NT2/D1 (cell line): ENCODE measurements at regions not wholly inside any gene's neighbourhood (a gene's known extent, or its start where the extent isn't known, plus 50 kb on each side); places are given as distances from the start of the nearest gene placed in this dataset.
"Not testable (repeated sequence)": the region's sequence is repeated elsewhere in the genome, so short reads cannot be mapped to it uniquely, and the experiment has no call there.

Source experiments
- DNase-seq: peaks from one replicate; pipeline ENCODE4 v3.0.0-alpha.2; 2011; ENCODE audit warnings: low read depth, low spot score
- H3K27me3 ChIP-seq: 2 replicates; pipeline ENCODE4 v1.6.0; 2011; ENCODE audit warnings: mild to moderate bottlenecking; ENCODE audit not compliant: insufficient read length, insufficient read depth
- H3K36me3 ChIP-seq: 2 replicates; pipeline ENCODE4 v1.6.1; 2011; ENCODE audit warnings: mild to moderate bottlenecking, low read length, mixed read lengths; ENCODE audit not compliant: insufficient read depth, insufficient read length
- H3K4me1 ChIP-seq: 2 replicates; pipeline ENCODE4 v1.5.1; 2011; ENCODE audit not compliant: insufficient read depth, insufficient read length
- H3K4me3 ChIP-seq: 2 replicates; pipeline ENCODE4 v1.5.1; 2011; ENCODE audit warnings: low read depth; ENCODE audit not compliant: insufficient read length
- H3K9ac ChIP-seq: 2 replicates; pipeline ENCODE4 v1.6.0; 2011; ENCODE audit warnings: low read depth; ENCODE audit not compliant: insufficient read length
- H3K9me3 ChIP-seq: 2 replicates; pipeline ENCODE4 v1.5.1; 2011; ENCODE audit warnings: mild to moderate bottlenecking, low read length; ENCODE audit not compliant: insufficient read depth
- SUZ12 ChIP-seq: IDR thresholded peaks from 2 replicates; pipeline ENCODE4 v1.6.1; 2011; ENCODE audit not compliant: insufficient read length, insufficient read depth; ENCODE audit errors: extremely low read depth
- YY1 ChIP-seq: IDR thresholded peaks from 2 replicates; pipeline ENCODE4 v1.6.1; 2011; ENCODE audit not compliant: insufficient read length, insufficient read depth
- ZNF274 ChIP-seq: IDR thresholded peaks from 2 replicates; pipeline ENCODE4 v1.6.1; 2011; ENCODE audit warnings: mild to moderate bottlenecking, low read depth, low read length

DNA sequence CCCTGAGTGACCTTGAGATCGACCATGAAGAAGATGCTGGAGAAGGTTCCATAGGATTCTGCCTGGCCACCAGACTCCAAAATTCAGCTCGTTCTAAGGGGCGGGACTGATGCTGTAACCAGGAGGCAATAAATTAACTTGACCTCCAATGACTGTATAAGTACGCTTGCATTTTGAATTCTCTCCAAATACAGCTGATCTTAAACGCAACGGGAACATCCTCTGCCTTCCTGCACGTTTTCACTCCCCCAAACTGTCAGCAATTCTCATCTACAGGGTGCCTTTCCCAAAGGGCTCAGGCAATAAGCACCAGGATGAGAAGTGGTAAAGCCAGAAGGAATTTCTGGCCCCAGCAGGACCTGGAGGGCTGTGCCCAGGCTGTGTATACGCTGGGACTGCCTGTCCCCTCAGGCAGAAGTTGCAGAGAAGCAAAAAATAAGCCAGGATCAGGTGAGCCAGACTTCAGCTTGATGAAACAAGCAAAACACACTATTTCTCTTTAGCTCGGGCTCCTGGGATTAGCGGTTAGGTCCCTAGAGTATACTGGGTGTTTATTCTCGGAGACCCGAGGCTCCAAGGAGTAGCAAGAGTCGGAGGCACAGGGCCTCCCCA is 124.8 kb downstream of the LRIG2 start:
- Histone ChIP-seq H3K4me3 (no peak overlapping the region), H3K9ac (no peak overlapping the region), H3K36me3 (no peaks in the 10 kb centered on the region), H3K9me3 (no peaks in the 10 kb centered on the region), H3K4me1 (no peaks in the 10 kb centered on the region), H3K27me3 (no peaks in the 10 kb centered on the region)
- TF ChIP-seq ZNF274: no peak
- TF ChIP-seq YY1: no peak
- TF ChIP-seq SUZ12: no peak
- no peak for DNase-seq

DNA sequence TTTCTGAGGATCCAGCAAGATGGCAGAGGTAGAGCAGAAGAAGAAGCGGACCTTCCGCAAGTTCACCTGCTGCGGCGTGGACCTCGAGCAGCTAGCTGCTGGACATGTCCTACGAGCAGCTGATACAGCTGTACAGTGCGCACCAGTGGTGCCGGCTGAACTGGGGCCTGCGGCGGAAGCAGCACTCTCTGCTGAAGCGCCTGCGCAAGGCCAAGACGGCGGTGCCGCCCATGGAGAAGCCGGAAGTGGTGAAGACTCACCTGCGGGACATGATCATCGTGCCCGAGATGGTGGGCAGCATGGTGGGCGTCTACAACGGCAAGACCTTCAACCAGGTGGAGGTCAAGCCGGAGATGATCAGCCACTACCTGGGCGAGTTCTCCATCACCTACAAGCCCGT is 125.8 kb downstream of the LRIG2 start:
- Histone ChIP-seq H3K36me3 (no peaks in the 10 kb centered on the region), H3K27me3 (no peaks in the 10 kb centered on the region), H3K4me3 (no peak overlapping the region), H3K9me3 (no peaks in the 10 kb centered on the region), H3K9ac (no peak overlapping the region), H3K4me1 (no peaks in the 10 kb centered on the region)
- no peak for DNase-seq
- TF ChIP-seq SUZ12 (no peak), ZNF274 (no peak), YY1 (no peak)

DNA sequence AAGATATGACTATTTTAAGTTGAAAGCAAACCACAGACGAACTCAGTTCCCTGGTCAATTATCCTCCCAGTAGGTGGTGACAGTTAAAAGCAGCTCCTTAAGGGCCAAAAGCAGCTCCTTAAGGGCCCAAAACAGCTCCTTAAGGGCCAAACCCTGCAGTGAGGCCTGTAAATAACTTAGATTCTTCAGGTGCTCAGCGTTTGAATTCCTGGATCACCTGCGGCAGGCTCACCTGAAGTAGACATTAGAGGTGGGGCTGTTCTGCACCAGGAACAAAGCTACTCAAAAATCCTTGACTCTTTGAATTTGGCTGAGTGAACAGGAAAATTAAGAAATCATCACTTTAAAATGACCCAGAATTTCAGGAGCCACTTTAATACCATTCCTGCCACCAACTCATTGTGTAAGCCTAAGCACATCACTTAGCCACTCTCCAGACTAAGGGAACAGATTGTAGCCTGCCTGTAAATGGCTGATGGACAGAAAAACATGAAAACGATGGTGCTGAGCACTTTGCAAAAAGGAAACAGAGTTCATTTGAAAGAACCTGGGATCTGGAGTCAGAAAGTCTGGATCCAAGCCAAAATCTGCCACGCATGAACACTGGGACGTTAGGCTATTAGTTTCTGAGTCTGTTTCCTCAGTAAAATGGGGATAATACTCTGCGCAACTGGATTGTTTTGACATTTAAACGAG is 126.9 kb downstream of the LRIG2 start:
- Histone ChIP-seq H3K36me3 (no peaks in the 10 kb centered on the region), H3K4me1 (no peaks in the 10 kb centered on the region), H3K27me3 (no peaks in the 10 kb centered on the region), H3K4me3 (no peak overlapping the region), H3K9ac (no peak overlapping the region), H3K9me3 (no peaks in the 10 kb centered on the region)
- no peak for DNase-seq
- no peak for TF ChIP-seq SUZ12
- no peak for TF ChIP-seq ZNF274
- TF ChIP-seq YY1: no peak

DNA sequence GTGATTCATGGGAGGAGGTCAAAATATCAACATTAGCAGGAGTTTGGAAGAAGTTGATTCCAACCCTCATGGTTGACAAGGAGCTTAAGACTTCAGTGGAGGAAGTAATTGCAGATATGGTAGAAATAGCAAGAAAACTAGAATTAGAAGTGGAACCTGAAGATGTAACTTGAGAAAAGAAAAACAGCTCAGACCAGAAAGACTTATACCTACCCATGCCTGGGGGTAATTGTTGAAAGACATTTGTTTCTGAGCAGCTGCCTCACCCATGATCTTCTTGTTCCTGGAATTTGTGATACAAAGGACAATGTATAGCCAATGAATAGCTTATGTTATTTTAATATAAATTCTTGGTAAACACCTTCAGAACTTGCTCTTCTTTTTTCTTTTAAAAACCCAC is 128.6 kb downstream of the LRIG2 start:
- TF ChIP-seq ZNF274 (no peak), SUZ12 (no peak), YY1 (no peak)
- H3K9me3 ChIP-seq: no peaks in the 10 kb centered on the region
- no peak for DNase-seq
- H3K36me3 ChIP-seq: no peaks in the 10 kb centered on the region
- H3K4me1 ChIP-seq: no peaks in the 10 kb centered on the region
- no peak overlapping the region for H3K4me3 ChIP-seq
- H3K27me3 ChIP-seq: no peaks in the 10 kb centered on the region
- H3K9ac ChIP-seq: no peak overlapping the region

DNA sequence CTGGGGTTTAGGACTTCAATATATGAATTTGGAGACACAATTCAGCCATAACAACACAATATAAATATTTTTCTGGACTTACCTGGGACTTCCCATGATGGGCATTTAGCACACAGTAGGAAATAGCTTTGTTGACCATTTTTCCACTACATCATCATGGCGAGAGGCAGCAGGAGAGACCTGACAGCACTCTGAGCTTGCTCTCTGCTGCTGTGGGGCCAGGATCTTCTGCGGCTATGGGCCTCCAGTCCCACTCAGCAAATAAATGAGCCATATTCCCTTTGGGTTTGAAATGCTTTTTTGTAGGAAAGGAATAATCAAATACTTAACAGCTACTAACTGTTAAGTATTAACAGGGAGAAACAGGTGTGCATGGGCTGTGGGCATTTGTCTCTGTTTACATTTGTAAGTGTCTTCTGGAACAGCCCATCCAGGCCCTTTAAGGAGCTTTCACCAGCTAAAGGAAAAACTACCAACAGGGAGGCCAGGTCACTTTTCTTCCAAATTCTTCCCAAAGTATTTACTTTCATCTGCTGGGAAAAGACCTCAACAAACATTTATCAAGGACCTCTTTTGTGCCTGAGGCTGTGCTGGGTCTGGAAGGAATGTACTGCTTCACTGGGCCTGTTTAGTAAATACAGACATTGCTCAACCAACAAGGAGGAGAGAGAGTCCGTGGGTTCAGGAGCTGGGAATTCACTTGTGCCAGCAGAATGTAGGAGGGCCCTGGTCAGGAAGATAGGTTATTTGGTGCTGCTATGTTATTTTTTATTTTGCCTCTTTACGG is 133.2 kb downstream of the LRIG2 start:
- no peak for TF ChIP-seq SUZ12
- no peak for TF ChIP-seq YY1
- no peak for TF ChIP-seq ZNF274
- Histone ChIP-seq H3K4me1 (no peaks in the 10 kb centered on the region), H3K9me3 (no peaks in the 10 kb centered on the region), H3K9ac (no peak overlapping the region), H3K4me3 (no peak overlapping the region), H3K27me3 (no peaks in the 10 kb centered on the region), H3K36me3 (no peaks in the 10 kb centered on the region)
- DNase-seq: no peak

DNA sequence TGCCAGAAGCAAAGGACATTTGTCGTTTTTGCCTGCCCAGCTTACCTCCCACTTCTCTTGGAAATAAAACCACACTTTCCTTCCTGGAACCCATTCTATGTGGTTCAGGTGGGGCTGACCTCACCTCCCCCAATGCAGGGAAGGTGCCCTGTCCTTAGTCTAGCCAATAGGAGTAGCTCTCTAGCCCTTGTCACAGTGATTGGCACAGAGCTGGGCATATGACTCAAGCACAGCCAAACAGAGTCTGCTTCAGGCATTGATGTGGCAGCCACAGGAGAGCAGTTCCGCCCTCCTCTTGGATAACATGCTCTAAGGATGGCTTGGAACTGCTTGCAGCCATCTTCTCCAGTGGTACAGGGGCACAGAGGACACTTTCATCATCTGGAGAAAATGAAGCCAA is 134.0 kb downstream of the LRIG2 start:
- no peaks in the 10 kb centered on the region for H3K36me3 ChIP-seq
- no peak for TF ChIP-seq ZNF274
- no peaks in the 10 kb centered on the region for H3K9me3 ChIP-seq
- DNase-seq: no peak
- H3K4me3 ChIP-seq: no peak overlapping the region
- H3K27me3 ChIP-seq: no peaks in the 10 kb centered on the region
- no peak overlapping the region for H3K9ac ChIP-seq
- H3K4me1 ChIP-seq: no peaks in the 10 kb centered on the region

DNA sequence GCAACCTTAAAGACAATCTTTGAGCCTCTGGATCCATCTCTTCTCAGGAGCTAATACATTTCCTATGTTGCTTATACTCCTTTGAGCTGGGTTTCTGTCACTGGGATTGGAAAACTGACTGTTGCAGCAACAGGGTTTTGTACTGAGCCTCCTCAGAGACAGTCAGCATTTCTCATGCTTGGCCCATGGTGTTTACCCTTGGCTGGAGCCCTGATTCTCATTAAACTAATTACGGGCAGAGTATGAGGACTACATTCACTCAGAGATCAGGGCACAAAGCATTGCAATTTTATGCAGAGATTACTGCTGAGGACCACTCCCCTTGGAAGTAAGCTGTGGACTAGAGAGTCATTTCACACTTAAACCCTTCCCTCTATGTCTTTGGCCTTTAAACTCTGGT is 134.5 kb downstream of the LRIG2 start:
- DNase-seq: no peak
- H3K9me3 ChIP-seq: no peaks in the 10 kb centered on the region; the same call in 1 of the 2 replicates
- no peak overlapping the region for H3K4me3 ChIP-seq
- H3K27me3 ChIP-seq: no peaks in the 10 kb centered on the region
- TF ChIP-seq SUZ12 (no peak), YY1 (no peak), ZNF274 (no peak)
- no peaks in the 10 kb centered on the region for H3K36me3 ChIP-seq
- H3K4me1 ChIP-seq: no peaks in the 10 kb centered on the region
- no peak overlapping the region for H3K9ac ChIP-seq

DNA sequence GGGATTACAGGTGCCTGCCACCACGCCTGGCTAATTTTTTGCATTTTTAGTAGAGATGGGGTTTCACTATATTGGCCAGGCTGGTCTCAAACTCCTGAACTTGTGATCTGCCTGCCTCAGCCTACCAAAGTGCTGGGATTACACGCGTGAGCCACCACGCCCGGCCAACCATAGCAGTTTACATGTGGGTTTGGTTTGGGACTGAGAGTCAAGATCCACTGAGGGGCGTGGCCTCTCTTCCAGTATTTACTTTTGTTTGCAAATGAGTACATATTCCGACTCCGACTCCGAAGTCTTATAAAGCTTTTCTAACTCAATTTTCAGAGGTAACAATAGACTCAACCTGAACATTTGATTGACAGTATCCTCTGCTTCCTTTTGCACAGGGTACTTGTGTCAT is 135.4 kb downstream of the LRIG2 start:
- not testable (repeated sequence) for H3K9me3 ChIP-seq, H3K4me1 ChIP-seq, H3K9ac ChIP-seq, H3K4me3 ChIP-seq, H3K36me3 ChIP-seq, H3K27me3 ChIP-seq, DNase-seq
